ENCODE measurements at regions not wholly inside any gene's neighbourhood (a gene's known extent, or its start where the extent isn't known, plus 50 kb on each side); places are given as distances from the start of the nearest gene placed in this dataset.

DNA sequence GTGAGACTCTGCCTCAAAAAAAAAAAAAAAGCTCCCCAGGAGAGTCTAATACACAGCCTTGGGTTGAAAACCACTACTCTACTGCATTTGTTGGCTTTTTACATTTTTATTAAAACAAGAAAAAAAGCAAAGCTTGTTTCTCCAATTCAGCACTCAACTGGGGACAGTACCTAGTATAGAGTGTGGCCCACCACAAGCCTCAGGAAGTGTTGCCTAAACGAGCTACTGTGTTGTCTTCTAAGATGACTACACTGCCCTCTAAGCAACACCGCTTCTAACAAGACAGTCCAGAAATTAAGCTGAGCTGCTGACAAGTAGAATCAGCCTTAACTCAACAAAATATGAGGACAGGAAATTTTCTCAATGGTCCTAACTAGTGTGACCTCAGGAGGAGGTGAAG lies 522.2 kb downstream of the FGF9 start:
- TF ChIP-seq, protein P1, sequence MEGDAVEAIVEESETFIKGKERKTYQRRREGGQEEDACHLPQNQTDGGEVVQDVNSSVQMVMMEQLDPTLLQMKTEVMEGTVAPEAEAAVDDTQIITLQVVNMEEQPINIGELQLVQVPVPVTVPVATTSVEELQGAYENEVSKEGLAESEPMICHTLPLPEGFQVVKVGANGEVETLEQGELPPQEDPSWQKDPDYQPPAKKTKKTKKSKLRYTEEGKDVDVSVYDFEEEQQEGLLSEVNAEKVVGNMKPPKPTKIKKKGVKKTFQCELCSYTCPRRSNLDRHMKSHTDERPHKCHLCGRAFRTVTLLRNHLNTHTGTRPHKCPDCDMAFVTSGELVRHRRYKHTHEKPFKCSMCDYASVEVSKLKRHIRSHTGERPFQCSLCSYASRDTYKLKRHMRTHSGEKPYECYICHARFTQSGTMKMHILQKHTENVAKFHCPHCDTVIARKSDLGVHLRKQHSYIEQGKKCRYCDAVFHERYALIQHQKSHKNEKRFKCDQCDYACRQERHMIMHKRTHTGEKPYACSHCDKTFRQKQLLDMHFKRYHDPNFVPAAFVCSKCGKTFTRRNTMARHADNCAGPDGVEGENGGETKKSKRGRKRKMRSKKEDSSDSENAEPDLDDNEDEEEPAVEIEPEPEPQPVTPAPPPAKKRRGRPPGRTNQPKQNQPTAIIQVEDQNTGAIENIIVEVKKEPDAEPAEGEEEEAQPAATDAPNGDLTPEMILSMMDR (conservative IDR thresholded peaks at IDR 0.05) = no peak
- no peak for TF ChIP-seq EZH2 (IDR thresholded peaks at IDR 0.05; ENCODE audit: low read depth)
